ENCODE measurements at regions not wholly inside any gene's neighbourhood (a gene's known extent, or its start where the extent isn't known, plus 50 kb on each side); places are given as distances from the start of the nearest gene placed in this dataset.

GRCh38 chr15:92833106-92833433, 67.1 kb upstream of the CHD2 start (continued):
- TF ChIP-seq ZNF574 (CRISPR knock-in tag; IDR thresholded peaks at IDR 0.05) (no peak), FOXJ3 (CRISPR knock-in tag; IDR thresholded peaks at IDR 0.05; ENCODE audit: borderline replicate concordance) (no peak), RFXANK (CRISPR knock-in tag; IDR thresholded peaks at IDR 0.05) (no peak), MLXIP (CRISPR knock-in tag; IDR thresholded peaks at IDR 0.05; ENCODE audit: borderline replicate concordance) (no peak), PRDM10 (CRISPR knock-in tag; IDR thresholded peaks at IDR 0.05; ENCODE audit: low read depth) (no peak)
